HG02970 (cell line): ENCODE measurements at regions not wholly inside any gene's neighbourhood (a gene's known extent, or its start where the extent isn't known, plus 50 kb on each side); places are given as distances from the start of the nearest gene placed in this dataset.
"Not testable (repeated sequence)": the region's sequence is repeated elsewhere in the genome, so short reads cannot be mapped to it uniquely, and the experiment has no call there.

ENCODE experiments used
- ATAC-seq: cut with Tn5 transposase; IDR thresholded peaks from one replicate; pipeline ENCODE4 v1.9.1; 2021; ENCODE audit warnings: mild to moderate bottlenecking, moderate library complexity, moderate number of reproducible peaks; ENCODE audit not compliant: unreplicated experiment, low FRiP score

DNA sequence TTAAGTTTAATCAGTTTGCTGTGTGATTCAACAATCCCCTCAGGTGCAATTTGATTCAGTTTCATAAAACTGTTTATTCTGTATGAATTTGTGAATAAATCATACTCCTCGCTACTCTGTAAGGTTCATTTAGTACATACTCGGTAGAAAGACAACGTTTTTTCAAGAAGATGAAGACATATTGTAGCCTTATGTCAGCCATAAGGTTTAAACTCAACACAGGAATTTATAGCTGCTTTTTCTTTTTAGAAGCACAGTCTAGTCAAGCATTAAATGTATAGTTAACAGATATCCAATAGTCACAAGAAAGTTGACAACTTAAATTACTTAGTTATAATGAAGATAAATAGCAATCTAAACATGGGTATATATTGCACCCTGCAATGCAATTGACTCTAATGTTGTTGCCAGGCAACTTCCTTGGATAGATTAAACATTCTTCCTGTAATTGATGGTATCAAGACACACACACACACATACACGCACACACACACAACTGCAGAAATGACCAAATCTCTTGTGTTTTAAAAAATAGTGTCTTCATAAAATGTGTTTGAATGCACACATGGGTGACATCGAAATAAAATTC lies 151.5 kb upstream of the MGAT4C start:
- ATAC-seq, result no peak

DNA sequence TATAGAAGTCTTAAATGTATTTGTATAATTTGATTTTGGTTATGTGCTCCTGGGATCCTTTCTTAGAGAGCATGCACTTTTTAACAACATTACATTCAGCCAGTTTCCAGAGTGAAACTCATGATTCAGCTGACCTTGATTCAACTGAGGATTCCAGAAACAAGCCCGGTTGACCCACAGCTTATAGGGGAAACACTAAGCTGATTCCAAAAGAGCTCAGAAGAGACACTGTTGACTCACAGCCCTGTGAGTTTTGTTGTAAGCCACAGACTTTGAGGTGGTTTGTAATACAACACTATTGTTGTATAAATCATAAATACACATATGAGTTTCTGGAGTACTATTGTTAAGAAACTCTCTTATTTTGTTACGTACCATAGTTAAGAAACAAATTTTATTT lies 133.8 kb upstream of the MGAT4C start:
- no peak for ATAC-seq

GRCh38 chr12:86387591-86388145 lies 131.5 kb upstream of the MGAT4C start:
- ATAC-seq, result no peak

DNA sequence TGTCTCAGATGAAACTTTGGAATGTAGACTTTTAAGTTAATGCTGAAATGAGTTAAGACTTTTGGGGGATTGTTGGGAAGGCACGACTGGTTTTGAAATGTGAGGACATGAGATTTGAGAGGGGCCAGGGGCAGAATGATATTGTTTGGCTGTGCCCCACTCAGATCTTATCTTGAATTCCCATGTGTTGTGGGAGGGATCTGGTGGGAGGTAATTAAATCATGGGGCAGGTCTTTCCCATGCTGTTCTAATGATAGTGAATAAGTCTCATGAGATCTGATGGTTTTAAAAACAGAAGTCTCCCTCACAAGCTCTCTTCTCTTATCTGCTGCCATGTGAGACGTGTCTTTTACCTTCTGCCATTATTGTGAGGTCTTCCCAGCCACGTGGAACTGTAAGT lies 127.6 kb upstream of the MGAT4C start:
- not testable (repeated sequence) for ATAC-seq

GRCh38 chr12:86379337-86379736 lies 123.1 kb upstream of the MGAT4C start:
- ATAC-seq, result no peak

- ATAC-seq, result no peak
Observed at GRCh38 chr12:86376052-86376451, 119.9 kb upstream of the MGAT4C start.

GRCh38 chr12:86373813-86374212 lies 117.6 kb upstream of the MGAT4C start:
- ATAC-seq, result no peak

GRCh38 chr12:86367137-86367536 lies 110.9 kb upstream of the MGAT4C start:
- no peak for ATAC-seq

DNA sequence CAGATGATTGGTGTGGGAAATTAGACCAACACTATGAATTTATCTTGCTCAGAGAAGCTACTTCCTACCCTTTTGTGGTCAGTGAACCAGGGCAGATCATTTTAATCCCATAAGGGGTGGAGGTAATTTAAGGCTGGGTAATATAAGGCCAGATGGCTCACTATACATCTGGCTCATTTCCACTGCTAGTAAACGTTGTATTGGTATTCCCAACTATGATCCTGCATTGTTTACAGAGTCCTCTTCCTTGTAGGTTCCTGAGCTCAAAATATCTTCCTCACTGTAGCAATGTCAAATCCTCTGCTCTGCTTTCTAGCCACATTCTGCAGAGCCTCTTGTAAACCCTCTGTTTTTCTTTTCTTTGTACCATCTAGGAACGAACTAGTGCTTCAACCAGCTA lies 93.0 kb upstream of the MGAT4C start:
- ATAC-seq, result no peak

DNA sequence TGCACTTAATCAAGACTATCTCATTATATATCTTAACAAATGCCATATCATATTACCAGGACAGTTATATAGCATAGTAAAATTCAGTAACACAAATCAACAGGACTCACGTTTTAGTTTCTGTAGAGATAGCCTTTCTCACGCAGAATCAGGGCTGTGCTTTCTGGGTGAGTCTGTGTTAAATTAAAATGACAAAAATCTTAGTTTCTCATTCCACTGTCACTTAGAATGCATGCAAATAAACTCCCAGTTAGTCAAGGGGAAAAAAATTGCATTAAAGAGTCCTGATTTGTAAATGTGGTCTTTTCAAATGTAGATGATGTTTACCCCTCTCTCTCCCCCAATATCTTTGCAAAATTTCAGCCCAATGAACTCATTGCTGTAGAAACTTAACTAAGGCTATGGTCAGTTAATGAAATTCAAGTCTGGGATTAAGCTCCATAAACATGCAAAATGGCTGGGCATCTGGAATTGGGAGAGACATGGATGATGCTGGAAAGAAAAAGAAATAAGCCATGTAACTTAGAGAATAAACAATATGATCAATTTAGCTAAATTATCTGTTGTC lies 77.8 kb upstream of the MGAT4C start:
- ATAC-seq, result no peak

DNA sequence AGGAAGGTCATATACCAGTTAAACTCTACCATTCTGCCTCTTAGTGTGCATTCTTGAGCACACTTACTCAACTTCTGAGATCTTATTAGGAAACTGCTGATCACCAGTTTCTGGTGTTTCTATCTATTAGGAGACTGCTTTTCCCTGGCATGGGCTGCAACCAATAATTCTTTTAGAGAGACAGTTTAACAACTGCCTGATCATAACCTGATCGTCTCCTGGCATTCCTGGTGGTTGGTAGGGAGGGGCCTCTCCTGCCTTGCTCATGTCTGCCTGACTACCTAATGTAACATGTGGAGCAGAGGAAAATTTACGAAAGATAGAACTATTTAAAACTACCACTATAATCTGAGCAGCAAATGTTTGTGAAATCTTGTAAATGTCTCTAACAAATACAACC lies 75.3 kb upstream of the MGAT4C start:
- ATAC-seq, result no peak

- no peak for ATAC-seq
Observed at GRCh38 chr12:86331012-86331411, 74.8 kb upstream of the MGAT4C start.

DNA sequence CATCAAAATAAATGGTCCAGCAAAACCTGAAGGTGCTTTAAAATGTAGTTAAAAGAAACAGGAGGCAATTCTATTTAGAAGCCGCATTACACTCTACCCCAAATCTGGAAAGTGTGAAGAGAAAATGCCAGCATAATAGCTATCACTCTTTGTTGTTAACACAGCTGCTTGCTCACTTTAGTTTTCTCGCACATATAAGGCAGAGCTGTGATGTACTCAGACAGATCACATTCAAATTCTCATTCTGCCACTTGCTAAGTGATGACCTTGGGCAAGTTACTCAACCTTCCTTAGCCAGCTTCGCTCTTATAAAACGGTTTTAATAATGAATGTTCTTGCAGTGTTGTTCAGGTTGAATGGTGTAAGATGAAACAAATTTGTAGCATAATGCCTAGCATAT lies 56.0 kb upstream of the MGAT4C start:
- no peak for ATAC-seq
